ENCODE measurements at regions not wholly inside any gene's neighbourhood (a gene's known extent, or its start where the extent isn't known, plus 50 kb on each side); places are given as distances from the start of the nearest gene placed in this dataset.

DNA sequence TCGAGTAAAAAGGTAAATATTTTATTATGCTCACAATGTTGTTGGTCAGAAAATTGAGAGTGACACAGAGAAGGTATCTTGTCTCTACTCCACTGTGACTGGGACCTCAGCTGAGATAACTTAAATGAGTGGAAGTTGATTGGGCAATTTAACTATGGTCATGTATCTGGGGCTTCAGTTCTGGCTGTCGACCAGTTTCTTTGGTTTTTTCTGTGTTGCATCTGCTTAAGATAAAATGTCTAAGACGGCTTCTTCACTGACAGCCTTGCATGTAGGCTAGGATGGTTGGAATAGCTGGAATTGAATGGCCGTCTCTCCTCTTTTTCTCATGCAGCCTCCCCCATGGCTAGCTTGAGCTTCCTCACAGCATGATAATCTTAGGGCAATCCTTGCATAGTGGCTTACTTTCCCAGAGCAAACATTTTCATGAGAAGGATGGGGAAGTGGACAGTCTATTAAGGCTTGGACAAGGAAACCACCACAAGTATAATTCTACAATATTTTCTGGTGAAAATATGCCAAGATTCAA is 433.7 kb downstream of the KIF2B start:
- intact Hi-C loops (cut with DNase I; ENCODE audit: low total_unique reads), result no loop called here
- no peaks in the 10 kb centered on the region for H3K4me1 ChIP-seq
- WGBS, 5 donors, result 48 to 55% (median 52%) methylated on average over 4 of the region's 4 CpGs
- no peak overlapping the region for H3K27ac ChIP-seq
- peaks cover 0 to 3% (median 0%) of the 10 kb centered on the region in 4 donors for H3K9me3 ChIP-seq
- TF ChIP-seq EP300 (IDR thresholded peaks at IDR 0.05), result no peak
- TF ChIP-seq, protein P1, sequence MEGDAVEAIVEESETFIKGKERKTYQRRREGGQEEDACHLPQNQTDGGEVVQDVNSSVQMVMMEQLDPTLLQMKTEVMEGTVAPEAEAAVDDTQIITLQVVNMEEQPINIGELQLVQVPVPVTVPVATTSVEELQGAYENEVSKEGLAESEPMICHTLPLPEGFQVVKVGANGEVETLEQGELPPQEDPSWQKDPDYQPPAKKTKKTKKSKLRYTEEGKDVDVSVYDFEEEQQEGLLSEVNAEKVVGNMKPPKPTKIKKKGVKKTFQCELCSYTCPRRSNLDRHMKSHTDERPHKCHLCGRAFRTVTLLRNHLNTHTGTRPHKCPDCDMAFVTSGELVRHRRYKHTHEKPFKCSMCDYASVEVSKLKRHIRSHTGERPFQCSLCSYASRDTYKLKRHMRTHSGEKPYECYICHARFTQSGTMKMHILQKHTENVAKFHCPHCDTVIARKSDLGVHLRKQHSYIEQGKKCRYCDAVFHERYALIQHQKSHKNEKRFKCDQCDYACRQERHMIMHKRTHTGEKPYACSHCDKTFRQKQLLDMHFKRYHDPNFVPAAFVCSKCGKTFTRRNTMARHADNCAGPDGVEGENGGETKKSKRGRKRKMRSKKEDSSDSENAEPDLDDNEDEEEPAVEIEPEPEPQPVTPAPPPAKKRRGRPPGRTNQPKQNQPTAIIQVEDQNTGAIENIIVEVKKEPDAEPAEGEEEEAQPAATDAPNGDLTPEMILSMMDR (IDR thresholded peaks at IDR 0.05), result no peak
- TF ChIP-seq POLR2AphosphoS5 (IDR thresholded peaks at IDR 0.05), result no peak
- TF ChIP-seq POLR2A (IDR thresholded peaks at IDR 0.05), result no peak
- DNase-seq, result no peak
- H3K27me3 ChIP-seq, result no peaks in the 10 kb centered on the region
- no peak overlapping the region for H3K4me3 ChIP-seq
- no peaks in the 10 kb centered on the region for H3K36me3 ChIP-seq

DNA sequence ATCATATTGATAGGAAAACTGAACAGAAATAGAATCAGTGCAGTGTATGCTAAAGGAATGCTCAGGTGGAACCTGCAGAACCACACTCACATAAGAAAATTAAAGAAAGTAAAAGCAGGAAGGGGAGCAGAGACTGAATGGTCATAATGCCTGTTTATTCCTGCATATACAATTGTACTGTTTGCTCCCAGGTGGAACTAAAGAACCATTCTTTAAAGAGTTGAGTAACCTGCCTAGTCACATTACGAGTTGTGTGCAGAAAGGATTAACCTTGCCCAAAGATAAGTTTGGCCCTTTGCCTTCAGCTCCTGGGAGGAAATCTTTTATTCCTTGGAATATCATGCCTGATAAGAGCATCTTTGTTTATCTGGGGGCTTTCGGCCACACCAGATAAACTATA is 434.7 kb downstream of the KIF2B start:
- Histone ChIP-seq H3K4me1 (no peaks in the 10 kb centered on the region), H3K27ac (no peak overlapping the region), H3K4me3 (no peak overlapping the region), H3K9me3 (peaks cover 0 to 5% (median 0%) of the 10 kb centered on the region in 4 donors), H3K27me3 (no peaks in the 10 kb centered on the region), H3K36me3 (no peaks in the 10 kb centered on the region)
- WGBS, 5 donors, result 11 to 36% (median 18%) methylated on average over 2 of the region's 2 CpGs
- intact Hi-C loops (cut with DNase I; ENCODE audit: low total_unique reads), result no loop called here
- peak in 1 of 2 donors; percentile 27 for DNase-seq
- TF ChIP-seq, protein P1 (IDR thresholded peaks at IDR 0.05), result no peak
- TF ChIP-seq EP300 (IDR thresholded peaks at IDR 0.05) (no peak), POLR2AphosphoS5 (IDR thresholded peaks at IDR 0.05) (no peak), POLR2A (IDR thresholded peaks at IDR 0.05) (no peak)

DNA sequence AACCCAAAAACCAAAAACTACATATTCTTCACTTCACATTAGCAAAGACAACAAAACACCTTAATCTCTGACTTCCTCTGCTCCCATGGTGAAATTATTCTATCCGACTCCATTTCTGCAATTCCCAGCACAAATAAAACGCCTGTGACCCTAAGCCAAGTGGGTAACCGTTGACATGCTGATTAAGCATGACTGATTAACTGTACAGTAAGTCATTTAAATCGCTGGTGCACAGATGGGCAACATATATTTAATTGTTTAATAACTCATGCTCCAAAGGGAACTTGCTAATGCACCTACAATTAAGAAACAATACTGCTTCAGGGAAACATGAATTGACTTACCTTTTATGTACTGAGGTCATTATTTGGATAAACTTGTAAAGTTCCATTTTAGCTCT is 436.7 kb downstream of the KIF2B start:
- no peak overlapping the region for H3K4me3 ChIP-seq
- no peaks in the 10 kb centered on the region for H3K27me3 ChIP-seq
- no peak for DNase-seq
- TF ChIP-seq, protein P1 (IDR thresholded peaks at IDR 0.05), result no peak
- TF ChIP-seq EP300 (IDR thresholded peaks at IDR 0.05) (no peak), POLR2A (IDR thresholded peaks at IDR 0.05) (no peak), POLR2AphosphoS5 (IDR thresholded peaks at IDR 0.05) (no peak)
- WGBS, 5 donors, result 36 to 53% (median 41%) methylated on average over 4 of the region's 4 CpGs
- no peaks in the 10 kb centered on the region for H3K4me1 ChIP-seq
- H3K27ac ChIP-seq, result no peak overlapping the region
- H3K36me3 ChIP-seq, result no peaks in the 10 kb centered on the region
- intact Hi-C loops (cut with DNase I; ENCODE audit: low total_unique reads), result no loop called here
- H3K9me3 ChIP-seq, result peaks cover 0 to 21% (median 7%) of the 10 kb centered on the region in 4 donors

DNA sequence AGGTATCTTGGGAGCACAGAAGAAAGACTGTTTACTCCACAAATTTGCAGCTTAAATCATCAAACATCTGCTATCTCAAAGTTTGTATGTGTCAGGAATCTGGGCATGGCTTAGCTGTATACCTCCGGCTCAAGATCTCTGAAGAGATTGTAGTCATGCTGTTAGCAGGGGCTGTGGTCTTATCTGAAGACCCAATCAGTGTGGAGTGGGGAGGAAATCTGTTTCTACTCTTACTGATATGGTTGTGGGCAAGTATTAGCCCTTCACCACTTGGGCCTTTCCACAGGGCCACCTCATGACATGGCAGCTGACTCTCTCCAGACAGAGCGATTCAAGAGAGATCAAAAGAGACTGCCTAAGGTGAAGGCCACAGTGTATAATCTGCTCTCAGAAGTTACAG is 438.7 kb downstream of the KIF2B start:
- Histone ChIP-seq H3K27ac (no peak overlapping the region), H3K4me3 (no peak overlapping the region), H3K36me3 (no peaks in the 10 kb centered on the region), H3K9me3 (peaks cover 0 to 32% (median 15%) of the 10 kb centered on the region in 4 donors), H3K27me3 (no peaks in the 10 kb centered on the region), H3K4me1 (no peaks in the 10 kb centered on the region)
- 78 to 92% (median 89%) methylated on average over 2 of the region's 2 CpGs for WGBS, 5 donors
- TF ChIP-seq POLR2A (IDR thresholded peaks at IDR 0.05), result no peak
- no peak for TF ChIP-seq EP300 (IDR thresholded peaks at IDR 0.05)
- TF ChIP-seq, protein P1 (IDR thresholded peaks at IDR 0.05), result no peak
- TF ChIP-seq POLR2AphosphoS5 (IDR thresholded peaks at IDR 0.05), result no peak
- DNase-seq, result no peak
- intact Hi-C loops (cut with DNase I; ENCODE audit: low total_unique reads), result no loop called here

Measured in stomach (tissue), 8 donors.